ENCODE measurements at regions not wholly inside any gene's neighbourhood (a gene's known extent, or its start where the extent isn't known, plus 50 kb on each side); places are given as distances from the start of the nearest gene placed in this dataset.
A peak's percentile ranks its signal among the peaks of the same experiment; 100 is the strongest.

DNA sequence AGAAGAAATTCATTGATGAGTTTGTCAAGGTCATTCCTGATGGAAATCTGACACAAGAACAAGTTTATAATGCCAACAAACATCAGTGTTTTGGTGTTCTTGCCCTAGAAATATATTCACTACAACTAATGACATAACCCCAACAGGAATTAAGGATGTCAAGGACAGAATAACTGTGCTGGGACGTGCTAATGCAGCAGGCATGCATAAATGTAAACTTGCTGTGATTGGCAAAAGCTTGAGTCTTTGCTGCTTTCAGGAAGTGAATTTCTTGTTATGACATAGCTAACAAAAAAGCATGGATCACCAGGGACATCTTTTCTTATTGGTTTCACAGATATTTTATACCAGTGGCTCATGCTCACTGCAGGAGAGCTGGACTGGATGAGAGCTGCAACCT is 144.6 kb downstream of the KCTD12 start:
- no peak overlapping the region for H3K4me3 ChIP-seq (ENCODE audit: low read depth, low read length)

DNA sequence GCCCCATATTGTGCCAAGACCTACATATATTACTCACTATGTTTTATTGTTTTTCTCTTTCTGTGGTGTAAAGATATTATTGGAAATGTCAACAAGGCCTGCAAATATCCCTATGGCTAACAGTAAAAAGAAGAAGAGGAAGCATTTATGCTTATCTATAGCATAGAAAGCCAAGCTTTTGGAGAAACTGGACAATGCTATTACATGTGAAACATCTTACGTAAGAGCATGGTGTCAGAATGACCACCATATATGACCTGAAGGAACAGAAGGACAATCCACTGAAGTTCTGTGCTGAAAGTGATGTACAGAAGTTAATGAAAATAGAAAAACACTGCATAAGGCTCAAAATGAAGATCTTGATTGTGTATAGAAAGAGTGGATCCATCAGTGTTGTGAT is 145.2 kb downstream of the KCTD12 start:
- no peak overlapping the region for H3K4me3 ChIP-seq (ENCODE audit: low read depth, low read length)
- TF ChIP-seq, protein P1, sequence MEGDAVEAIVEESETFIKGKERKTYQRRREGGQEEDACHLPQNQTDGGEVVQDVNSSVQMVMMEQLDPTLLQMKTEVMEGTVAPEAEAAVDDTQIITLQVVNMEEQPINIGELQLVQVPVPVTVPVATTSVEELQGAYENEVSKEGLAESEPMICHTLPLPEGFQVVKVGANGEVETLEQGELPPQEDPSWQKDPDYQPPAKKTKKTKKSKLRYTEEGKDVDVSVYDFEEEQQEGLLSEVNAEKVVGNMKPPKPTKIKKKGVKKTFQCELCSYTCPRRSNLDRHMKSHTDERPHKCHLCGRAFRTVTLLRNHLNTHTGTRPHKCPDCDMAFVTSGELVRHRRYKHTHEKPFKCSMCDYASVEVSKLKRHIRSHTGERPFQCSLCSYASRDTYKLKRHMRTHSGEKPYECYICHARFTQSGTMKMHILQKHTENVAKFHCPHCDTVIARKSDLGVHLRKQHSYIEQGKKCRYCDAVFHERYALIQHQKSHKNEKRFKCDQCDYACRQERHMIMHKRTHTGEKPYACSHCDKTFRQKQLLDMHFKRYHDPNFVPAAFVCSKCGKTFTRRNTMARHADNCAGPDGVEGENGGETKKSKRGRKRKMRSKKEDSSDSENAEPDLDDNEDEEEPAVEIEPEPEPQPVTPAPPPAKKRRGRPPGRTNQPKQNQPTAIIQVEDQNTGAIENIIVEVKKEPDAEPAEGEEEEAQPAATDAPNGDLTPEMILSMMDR (IDR thresholded peaks at IDR 0.05; ENCODE audit: insufficient read depth, low read depth, low read length, missing control alignments) = no peak
- no peak for DNase-seq (ENCODE audit: low read depth)

More for the DNA sequence above, 144.6 kb downstream of the KCTD12 start:
- no peak for DNase-seq (ENCODE audit: low read depth)
- TF ChIP-seq, protein P1 (IDR thresholded peaks at IDR 0.05; ENCODE audit: insufficient read depth, low read depth, low read length, missing control alignments) = no peak

DNA sequence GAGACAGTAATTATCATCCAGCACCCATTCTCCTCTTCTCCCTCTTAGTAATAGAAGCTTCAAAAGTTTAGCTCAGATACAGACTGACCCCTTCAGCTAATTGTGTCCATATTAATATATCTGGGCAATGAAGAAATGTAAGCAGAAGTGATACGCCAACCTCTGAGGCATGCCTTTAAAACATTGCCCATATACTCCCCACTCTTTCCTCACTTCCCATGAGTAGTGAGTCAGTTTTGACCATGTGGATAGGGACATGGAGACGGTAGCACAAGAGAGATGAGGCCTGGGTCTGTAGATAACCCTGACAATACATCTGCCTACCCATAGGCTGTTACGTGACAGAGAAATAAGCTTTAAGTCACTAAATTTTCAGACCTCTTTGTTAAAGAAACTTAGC is 147.6 kb downstream of the KCTD12 start:
- no peak for DNase-seq (ENCODE audit: low read depth)
- H3K4me3 ChIP-seq (ENCODE audit: low read depth, low read length) = no peak overlapping the region
- TF ChIP-seq, protein P1 (IDR thresholded peaks at IDR 0.05; ENCODE audit: insufficient read depth, low read depth, low read length, missing control alignments) = no peak

DNA sequence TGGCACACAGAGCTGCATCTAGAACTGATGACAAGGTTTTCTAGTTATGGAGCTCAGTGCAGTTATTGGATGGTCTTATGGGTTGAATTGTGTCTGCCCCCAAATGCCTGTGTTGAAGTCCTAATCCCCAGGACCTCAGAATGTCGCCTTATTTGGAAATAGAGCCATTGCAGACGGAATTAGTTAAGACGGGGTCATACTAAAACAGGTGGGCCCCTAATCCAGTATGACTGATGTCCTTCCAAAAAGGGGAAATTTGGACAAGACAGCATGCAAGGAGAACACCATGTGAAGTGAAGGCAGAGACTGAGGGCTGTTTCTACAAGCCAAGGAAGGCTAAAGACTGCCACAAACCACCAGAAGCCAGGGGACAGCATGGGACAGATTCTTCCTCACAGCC is 148.7 kb downstream of the KCTD12 start:
- DNase-seq (ENCODE audit: low read depth) = no peak
- no peak overlapping the region for H3K4me3 ChIP-seq (ENCODE audit: low read depth, low read length)
- TF ChIP-seq, protein P1 (IDR thresholded peaks at IDR 0.05; ENCODE audit: insufficient read depth, low read depth, low read length, missing control alignments) = no peak

DNA sequence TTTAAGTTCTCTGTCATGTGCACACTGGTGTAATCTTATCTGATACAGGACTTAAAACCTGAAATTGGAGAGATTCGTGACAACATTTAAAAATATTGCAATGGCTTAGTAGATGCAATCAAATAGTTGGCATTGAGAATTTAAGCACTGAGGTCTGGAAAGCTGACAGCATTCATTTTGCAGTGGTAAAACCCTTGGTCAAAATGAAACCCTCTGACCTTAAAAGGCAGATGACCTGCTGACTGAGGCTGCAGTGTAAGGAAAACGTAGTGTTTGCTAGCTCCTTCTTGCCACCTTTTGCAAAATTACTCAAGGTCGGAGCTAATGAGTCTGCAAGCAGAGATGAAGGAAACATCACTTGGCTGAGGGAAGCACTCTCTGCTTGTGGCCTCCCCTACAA is 150.6 kb downstream of the KCTD12 start:
- DNase-seq (ENCODE audit: low read depth) = peak; percentile 61
- H3K4me3 ChIP-seq (ENCODE audit: low read depth, low read length) = no peak overlapping the region
- TF ChIP-seq, protein P1 (IDR thresholded peaks at IDR 0.05; ENCODE audit: insufficient read depth, low read depth, low read length, missing control alignments) = no peak

DNA sequence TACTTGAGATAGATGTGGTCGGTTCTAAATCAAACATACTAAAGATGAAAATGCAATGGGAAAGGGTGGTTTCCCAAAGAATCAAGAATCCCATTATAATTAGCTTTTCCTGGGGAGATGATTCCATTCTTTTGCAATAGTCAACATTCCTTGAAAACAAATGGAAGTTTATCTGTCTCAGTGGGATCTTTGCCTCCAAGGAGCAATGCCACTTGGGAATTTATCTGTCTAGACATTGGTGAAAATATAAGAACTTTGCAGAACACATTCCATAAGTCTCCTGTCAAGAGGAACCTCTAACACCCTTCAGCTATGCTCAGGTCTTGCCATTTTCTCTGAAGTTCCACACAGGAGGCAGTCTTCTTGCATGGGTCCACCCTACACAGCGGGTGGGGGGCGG is 152.5 kb downstream of the KCTD12 start:
- DNase-seq (ENCODE audit: low read depth) = no peak
- H3K4me3 ChIP-seq (ENCODE audit: low read depth, low read length) = no peak overlapping the region
- TF ChIP-seq, protein P1 (IDR thresholded peaks at IDR 0.05; ENCODE audit: insufficient read depth, low read depth, low read length, missing control alignments) = no peak

DNA sequence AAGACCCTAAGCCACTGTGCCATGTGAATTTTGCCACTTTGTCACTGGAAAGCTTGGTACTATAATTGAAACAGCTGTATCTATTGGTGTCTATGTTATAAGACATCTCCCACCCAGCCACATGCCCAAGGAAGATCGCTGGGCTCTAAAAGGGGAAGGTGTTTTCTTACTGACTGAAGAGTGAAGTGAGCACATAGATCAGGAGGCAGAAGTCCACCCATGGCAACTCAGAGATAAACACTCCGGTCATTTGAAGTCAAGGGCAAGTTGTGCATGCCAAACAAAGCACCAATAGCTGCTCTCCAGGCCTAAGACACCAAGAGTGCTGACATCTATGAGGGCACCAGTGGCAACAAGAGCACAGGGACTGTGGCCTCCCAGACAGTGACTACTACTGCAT is 153.8 kb downstream of the KCTD12 start:
- no peak overlapping the region for H3K4me3 ChIP-seq (ENCODE audit: low read depth, low read length)
- DNase-seq (ENCODE audit: low read depth) = no peak
- TF ChIP-seq, protein P1 (IDR thresholded peaks at IDR 0.05; ENCODE audit: insufficient read depth, low read depth, low read length, missing control alignments) = no peak

All from GM12865 (cell line).